Fibroblast of skin of abdomen (primary cell): ENCODE measurements at regions not wholly inside any gene's neighbourhood (a gene's known extent, or its start where the extent isn't known, plus 50 kb on each side); places are given as distances from the start of the nearest gene placed in this dataset.
A peak's percentile ranks its signal among the peaks of the same experiment; 100 is the strongest.

ENCODE experiments used
- DNase-seq: peaks from one replicate; pipeline ENCODE4 v3.0.0-alpha.2; 2013

- DNase-seq, result no peak
Measured at GRCh38 chr11:119808407-119809185, 79.6 kb upstream of the NECTIN1 start.

DNA sequence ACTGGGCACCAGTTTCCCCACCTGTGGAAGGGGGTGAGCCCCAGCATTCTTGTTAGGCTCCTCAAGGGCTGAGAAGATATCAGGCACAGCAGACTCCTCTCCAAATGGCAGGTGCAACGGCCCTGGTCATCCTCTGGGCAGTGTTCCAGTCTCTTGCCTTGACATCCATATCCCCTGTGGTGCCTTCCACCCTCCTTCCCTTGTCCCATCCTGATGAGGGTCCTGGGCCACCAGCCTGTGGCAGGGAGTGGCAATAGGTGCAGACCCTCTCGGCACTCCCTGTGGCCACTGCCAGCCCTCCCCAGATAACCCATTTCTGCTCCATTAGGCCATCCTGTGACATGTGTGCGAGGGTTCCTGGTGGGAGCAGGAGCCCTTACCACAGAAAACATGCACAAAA is 78.8 kb upstream of the NECTIN1 start:
- DNase-seq, result no peak

DNA sequence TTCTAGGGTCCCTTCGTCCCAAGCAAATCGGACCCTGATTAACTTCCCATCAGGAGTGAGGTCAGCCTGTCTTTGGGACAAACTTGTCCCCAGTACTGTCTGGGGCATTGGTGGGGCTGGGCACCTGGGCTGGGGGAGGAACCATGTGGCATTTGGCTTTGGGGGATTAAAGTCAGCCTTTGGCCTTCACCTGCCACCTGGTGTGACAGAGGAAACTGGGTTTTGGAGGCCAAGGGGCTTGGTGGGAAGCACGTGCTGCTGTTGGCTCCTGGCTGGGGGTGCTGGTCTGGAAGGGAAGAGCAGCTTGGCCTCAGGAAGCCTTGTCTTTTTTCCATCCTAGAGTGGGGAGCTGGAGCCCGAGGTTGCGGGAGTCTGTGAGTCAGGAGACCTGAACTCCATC is 78.4 kb upstream of the NECTIN1 start:
- DNase-seq, result no peak

DNA sequence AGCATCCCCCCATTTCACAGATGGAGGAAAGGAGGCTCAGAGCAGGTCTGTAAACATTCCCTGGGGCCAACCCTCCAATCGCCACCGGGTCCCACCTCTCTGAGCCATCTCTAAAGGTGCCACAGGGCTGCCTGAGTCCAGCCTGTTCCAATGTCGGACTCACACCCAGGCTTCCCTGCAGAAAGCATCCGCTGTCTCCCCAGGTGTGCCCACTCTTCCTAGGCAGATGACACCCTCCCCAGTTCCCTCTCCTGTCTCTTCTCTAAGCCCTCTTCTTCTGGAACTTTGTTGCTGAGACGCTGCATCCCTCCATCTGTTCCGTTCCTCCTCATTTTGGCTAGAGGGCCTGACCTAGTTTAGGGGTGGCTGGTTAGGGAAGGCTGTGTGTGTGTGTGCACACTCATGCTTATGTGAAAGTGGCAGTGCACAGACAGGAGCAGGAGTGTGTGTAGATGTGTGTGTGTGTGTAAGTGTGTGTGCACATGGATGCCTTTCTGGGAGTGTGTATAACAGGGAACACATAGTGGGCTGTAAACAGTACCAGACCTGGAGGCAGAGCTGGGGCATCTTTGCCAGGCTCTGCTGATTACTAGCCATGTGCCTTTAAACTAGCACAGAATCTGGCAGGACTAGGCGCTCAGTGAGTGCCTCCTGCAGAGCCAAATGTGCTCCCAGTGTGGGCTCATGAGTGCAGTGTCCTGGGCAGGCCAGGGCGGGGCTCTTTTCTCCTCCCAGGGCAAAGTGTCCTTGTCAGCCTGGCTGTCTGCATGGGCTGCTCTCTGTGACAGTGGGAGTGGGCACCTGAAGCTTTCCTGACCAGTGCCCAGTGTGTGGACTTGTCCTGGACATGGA is 77.3 kb upstream of the NECTIN1 start:
- DNase-seq, result no peak

DNA sequence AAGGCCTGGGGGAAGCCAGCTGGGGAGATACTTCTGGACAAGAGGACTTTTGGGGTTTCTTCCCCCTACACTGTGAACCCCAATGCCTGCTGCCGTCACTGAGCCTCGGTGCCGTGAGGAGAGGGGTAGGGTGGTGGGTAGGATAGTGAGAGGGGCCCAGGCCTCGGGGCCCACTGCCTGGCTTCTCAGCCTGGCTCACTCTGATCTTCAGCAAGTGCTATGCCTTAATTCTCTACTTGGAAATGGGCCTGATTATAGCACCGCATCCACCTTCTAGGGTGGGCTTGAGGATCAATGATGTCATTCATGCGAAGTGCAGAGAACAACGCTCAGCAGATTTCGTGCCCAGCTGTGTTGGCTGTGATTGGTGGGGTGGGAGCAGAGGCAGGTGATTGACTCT is 76.7 kb upstream of the NECTIN1 start:
- DNase-seq, result no peak

- no peak for DNase-seq
Measured at GRCh38 chr11:119804698-119805097, 75.7 kb upstream of the NECTIN1 start.

DNA sequence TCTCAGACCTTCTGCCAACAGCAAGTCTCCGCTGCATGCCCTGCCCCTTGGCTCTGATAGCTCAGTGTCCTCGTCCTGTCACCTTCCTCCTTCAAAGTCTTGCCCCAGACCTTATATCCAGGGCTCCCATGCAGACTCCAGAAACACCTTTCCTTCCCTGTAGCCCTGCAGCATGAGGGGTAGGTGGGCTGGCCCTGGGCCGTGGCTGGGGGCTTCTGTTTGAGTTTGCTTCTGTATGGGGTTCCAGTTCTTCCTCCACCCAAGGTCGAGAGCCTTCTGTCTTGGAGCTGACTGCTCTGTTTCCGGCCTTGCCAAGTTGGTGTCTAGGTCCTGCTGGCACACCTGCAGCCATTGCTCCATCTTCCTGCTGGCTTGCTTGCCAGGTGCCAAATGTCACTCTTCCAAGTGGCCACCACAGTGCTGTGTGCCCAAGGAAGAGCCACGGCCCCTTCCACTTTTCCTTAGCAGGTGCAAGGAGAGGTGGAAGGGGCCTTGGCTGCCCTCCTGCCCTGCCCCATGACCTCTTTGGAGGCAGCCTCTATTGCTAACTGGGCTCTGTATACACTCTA is 74.8 kb upstream of the NECTIN1 start:
- no peak for DNase-seq

GRCh38 chr11:119803139-119803538 is 74.1 kb upstream of the NECTIN1 start:
- no peak for DNase-seq

DNA sequence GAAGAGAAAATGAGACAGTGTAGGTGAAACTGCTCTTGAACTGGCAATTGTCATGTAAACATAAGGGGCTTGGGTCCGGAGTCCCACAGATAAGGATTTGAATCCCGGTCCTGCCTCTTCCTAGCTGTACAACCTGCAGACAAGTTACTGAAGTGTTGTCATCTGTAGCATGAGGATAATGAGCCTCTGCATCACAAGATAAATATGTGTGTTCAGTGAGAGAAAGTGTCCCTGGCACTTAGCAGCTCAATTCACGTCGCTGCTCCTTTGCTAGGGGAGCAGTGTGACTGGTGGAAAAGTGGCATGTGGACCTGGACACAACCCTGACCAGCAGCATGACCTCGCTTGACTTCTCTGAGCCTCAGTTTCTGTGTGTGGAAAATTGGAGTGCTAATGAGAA is 73.7 kb upstream of the NECTIN1 start:
- no peak for DNase-seq

- DNase-seq, result no peak
Measured at GRCh38 chr11:119800619-119801018, 71.6 kb upstream of the NECTIN1 start.

DNA sequence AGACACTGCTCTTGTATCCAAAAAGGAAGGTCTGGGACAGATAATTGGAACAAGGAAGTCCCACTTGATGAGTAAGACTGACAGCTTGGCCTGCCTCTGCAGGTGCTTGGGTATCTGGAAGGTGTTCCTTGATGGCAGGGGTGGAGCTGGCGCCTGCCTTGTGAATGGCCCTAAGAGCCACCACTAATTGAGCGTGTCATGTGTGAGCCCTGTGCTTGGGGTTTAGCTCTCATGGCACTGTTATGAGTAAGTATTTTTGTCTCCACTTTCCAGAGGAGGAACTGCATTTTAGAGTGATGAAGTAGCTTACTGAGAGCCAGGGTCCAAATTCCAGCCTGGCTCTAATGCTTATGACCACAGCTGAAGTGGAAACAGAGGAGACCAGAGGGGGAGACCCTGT is 71.2 kb upstream of the NECTIN1 start:
- DNase-seq, result no peak

DNA sequence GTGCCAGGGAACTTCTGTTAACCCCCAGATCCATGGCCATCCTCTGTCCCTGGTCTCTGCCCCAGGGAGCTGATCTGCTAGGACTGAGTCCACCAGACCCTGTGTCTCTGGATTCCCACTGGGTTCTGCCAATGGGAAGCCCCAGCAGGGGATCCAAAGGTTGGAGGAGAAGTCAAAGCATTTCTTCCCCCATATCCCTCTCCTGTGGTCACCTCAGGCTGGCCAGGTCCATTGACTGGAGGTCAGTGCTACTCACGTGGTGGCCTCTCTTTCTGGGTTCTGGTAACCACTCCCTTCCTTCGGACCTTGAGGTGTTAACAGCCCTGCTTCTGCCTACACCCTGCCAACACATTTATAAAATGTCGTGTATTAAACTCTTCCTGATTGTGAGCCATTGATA is 69.7 kb upstream of the NECTIN1 start:
- no peak for DNase-seq

DNA sequence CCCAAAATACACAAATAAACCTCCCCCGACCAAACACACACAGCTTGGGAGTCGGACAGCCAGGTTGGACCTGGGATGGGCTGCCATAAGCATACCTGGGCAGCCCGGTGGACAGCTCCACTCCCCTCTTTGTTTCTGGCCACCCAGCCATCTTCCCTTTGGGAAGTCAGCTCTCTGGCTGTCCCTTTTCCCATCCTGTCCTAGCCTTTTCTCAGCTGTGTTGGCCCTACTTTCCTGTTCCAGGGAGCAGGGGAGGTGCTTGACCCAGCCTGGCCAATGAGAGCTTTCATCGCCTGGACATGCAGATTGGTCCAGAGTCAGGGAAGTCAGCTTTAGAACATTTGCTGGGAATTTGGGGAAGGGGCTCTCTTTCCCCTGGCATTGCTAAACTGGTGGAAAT is 68.7 kb upstream of the NECTIN1 start:
- DNase-seq, result no peak

- no peak for DNase-seq
Measured at GRCh38 chr11:119797123-119797611, 68.2 kb upstream of the NECTIN1 start.

- DNase-seq, result no peak
Measured at GRCh38 chr11:119796363-119797060, 67.5 kb upstream of the NECTIN1 start.

DNA sequence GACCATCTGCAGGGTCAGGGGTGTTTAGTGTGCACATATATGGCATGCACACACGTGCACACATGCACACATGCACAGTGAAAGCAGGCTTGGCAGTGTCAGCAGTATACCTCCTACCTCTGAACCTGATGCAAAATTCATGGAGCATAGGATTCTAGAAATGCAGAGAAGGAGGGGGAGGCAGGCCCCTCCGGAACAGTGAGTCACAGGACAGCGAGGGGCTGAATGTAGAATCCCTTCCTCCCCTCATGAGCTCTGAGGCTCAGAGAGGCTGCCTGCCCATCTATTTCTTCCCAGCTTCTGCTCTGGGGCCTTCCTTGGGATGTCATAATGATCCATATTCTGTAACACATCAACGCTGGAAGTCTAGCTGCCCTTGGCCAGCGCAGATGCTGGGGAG is 66.7 kb upstream of the NECTIN1 start:
- peak; percentile 59 for DNase-seq

DNA sequence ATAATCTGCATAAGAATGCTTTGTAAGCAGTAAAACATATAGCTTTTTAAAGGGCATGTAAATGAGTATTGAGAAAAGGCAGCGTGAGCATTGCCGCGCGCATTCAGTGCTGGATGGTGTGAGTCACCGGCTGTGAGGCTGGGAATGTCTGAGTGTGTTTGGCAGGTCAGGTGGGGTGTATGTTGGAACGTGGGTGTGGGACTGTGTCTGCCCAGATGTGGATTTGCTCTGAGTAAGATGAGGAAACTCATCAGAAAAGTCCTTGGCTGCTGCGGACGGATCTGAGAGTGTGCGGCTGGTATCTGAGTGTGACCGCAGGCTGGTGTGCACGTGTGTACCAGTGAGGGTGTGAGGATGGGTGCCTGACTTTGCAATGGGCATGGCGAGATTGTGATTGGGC is 66.2 kb upstream of the NECTIN1 start:
- DNase-seq, result peak; percentile 96

DNA sequence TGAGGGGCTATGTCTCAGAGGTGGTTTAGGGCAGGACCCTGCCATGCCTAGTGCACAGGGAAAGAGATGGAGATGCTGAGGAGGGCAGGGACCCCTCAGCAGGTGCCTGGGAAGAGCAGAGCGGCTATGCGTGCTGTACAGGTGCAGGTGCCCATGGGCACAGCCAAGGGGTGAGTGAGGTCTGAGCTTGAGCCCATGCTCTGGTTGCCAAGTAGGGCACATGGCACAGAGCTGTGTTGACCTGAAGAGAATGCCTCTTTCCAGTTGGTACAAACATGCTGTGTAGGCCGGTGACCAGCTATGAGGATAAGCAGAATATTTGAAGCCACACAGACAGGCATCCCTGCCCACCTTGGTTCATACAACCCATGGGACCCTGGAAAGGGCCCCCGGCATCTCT is 65.8 kb upstream of the NECTIN1 start:
- DNase-seq, result no peak

- DNase-seq, result no peak
Measured at GRCh38 chr11:119794141-119794665, 65.2 kb upstream of the NECTIN1 start.

DNA sequence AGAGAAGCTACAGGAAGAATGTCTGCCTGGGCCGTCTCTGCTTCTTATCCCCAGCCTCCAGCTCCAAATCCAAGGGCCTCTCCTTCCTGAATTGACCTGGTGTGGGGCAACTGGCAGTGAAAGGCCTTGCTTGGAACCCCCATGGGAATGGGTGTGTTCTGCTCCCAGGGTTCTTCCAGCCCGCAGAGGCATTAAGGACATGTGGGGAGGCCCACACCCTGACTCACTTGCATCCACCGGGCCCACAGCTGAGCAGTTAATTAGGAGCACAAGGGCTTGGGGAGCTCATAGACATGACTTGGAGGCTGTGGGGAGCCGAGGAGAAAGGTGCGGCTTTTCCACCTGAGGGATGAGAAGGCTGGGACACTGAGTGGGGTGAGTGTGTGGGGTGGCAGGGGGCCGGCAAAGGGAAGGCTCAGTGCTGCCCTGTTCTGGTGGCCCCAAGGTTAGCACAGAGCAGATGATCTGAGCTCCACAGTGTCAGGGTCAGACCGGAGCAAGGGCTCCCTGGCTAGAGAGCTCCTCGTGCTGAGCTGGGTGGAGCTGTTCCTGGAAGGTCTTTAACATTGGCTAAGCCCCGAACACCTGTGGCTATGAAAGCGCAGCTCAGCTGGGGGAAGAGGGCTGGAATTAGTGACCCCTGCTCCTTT is 64.5 kb upstream of the NECTIN1 start:
- peak; percentile 88 for DNase-seq

GRCh38 chr11:119791701-119792151 is 62.7 kb upstream of the NECTIN1 start:
- peak; percentile 86 for DNase-seq

DNA sequence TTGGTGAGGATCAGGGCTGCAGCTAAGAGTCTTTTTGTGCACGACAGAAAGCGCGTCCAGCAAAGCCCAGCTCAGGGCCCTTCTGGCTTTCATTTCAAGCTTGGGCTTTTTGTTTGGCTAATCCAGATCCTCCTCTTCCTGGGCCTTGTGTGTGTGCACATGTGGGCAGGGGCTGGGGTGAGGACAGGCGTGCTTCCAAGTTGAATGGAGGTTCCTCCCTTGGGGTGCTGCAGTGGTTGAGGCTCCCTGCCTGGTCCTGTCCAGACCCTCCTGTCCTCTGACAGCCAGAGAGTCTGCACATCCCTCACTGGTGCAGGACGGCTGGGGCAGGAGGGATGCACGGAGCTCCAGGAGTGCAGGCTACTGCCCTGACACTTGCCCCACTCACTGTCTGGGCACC is 62.0 kb upstream of the NECTIN1 start:
- DNase-seq, result no peak
